HG02610 (cell line): ENCODE measurements at regions not wholly inside any gene's neighbourhood (a gene's known extent, or its start where the extent isn't known, plus 50 kb on each side); places are given as distances from the start of the nearest gene placed in this dataset.

Experiments used
- ATAC-seq: cut with Tn5 transposase; IDR thresholded peaks from one replicate; pipeline ENCODE4 v1.9.1; 2021; ENCODE audit warnings: mild to moderate bottlenecking, moderate library complexity; ENCODE audit not compliant: unreplicated experiment

GRCh38 chr13:38602266-38602665, 84.6 kb upstream of the FREM2 start:
- ATAC-seq, result no peak

- ATAC-seq, result no peak
Measured at GRCh38 chr13:38606699-38607535, 80.0 kb upstream of the FREM2 start.

GRCh38 chr13:38617936-38618335, 68.9 kb upstream of the FREM2 start:
- no peak for ATAC-seq

GRCh38 chr13:38618336-38618735, 68.5 kb upstream of the FREM2 start:
- no peak for ATAC-seq

GRCh38 chr13:38618881-38619280, 68.0 kb upstream of the FREM2 start:
- ATAC-seq, result no peak

- ATAC-seq, result no peak
Measured at GRCh38 chr13:38620876-38621275, 66.0 kb upstream of the FREM2 start.

GRCh38 chr13:38624822-38625221, 62.1 kb upstream of the FREM2 start:
- no peak for ATAC-seq

- no peak for ATAC-seq
Measured at GRCh38 chr13:38628554-38628953, 58.3 kb upstream of the FREM2 start.

GRCh38 chr13:38630780-38631179, 56.1 kb upstream of the FREM2 start:
- ATAC-seq, result no peak

- no peak for ATAC-seq
Measured at GRCh38 chr13:38635030-38635429, 51.8 kb upstream of the FREM2 start.

GRCh38 chr13:38636073-38636472, 50.8 kb upstream of the FREM2 start:
- ATAC-seq, result no peak

GRCh38 chr13:38636761-38637160, 50.1 kb upstream of the FREM2 start:
- ATAC-seq, result no peak
